ENCODE measurements at regions not wholly inside any gene's neighbourhood (a gene's known extent, or its start where the extent isn't known, plus 50 kb on each side); places are given as distances from the start of the nearest gene placed in this dataset.

DNA sequence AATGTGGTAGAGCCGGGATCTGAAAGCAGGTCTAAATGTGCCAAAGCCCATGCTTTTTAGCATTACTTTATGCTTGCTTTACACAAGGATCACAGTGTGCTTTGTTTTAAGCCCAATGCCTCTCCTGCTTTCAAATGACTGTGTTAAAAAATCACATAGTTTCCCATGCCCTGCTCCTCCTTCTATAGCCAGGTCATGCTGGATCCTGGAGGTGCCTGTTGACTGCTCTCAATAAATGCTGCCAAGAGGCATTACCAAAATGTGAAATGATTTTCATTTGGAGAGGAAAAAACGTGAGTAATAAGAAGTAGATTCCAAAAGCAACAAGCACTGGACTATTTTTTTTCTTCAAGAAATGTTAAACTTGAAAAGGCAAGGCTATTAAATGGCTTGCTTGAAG, 420.7 kb upstream of the USP24 start:
- CTCF ChIA-PET, result no interaction called here
- TF ChIP-seq, protein P1, sequence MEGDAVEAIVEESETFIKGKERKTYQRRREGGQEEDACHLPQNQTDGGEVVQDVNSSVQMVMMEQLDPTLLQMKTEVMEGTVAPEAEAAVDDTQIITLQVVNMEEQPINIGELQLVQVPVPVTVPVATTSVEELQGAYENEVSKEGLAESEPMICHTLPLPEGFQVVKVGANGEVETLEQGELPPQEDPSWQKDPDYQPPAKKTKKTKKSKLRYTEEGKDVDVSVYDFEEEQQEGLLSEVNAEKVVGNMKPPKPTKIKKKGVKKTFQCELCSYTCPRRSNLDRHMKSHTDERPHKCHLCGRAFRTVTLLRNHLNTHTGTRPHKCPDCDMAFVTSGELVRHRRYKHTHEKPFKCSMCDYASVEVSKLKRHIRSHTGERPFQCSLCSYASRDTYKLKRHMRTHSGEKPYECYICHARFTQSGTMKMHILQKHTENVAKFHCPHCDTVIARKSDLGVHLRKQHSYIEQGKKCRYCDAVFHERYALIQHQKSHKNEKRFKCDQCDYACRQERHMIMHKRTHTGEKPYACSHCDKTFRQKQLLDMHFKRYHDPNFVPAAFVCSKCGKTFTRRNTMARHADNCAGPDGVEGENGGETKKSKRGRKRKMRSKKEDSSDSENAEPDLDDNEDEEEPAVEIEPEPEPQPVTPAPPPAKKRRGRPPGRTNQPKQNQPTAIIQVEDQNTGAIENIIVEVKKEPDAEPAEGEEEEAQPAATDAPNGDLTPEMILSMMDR (conservative IDR thresholded peaks at IDR 0.05; ENCODE audit: low read depth), result no peak
- no peak overlapping the region for H3K27ac ChIP-seq
- DNase-seq (ENCODE audit: low spot score), result no peak
- POLR2A ChIA-PET (ENCODE audit: low non-redundant PET), result no interaction called here

DNA sequence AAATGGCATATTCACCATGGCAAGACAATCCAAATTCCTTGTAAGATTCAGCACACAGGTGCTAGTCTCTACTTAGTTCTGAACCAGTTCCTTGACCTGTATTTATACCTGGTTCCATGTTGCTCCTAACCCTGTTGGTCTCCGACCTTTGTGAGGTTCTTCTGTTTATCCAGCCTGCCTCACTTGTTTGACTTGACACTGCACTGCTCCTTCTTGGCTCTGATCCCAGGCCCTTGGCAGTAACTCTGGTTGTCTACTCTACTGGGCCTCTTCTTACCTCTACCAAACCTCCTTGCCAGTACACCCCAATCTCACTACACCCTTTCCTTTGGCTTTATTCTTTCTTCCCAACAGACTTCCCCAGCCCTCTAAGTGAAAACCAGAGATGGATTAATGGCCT, 419.4 kb upstream of the USP24 start:
- ChIA-PET POLR2A (ENCODE audit: low non-redundant PET) (no interaction called here), CTCF (no interaction called here)
- no peak for DNase-seq (ENCODE audit: low spot score)
- TF ChIP-seq, protein P1 (conservative IDR thresholded peaks at IDR 0.05; ENCODE audit: low read depth), result no peak
- H3K27ac ChIP-seq, result no peak overlapping the region

DNA sequence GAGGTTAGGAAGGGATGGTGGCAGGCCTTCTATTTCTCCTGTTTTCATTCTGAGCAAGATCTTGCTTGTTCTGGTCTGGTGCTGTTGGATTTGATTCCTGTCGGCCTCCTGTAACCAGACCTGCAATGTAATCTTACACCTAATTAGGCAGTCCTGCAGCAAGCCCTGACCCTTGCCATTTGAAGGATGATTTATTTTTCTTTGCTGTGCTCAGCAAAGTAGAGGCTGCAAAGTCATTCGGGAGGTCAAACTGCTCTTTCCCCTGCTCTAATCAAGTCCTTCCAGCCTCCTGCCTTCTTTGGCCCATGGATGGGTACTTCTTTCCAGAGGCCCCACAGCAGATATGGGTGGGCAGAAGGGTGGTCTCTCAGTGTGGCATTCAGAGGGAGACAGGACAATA, 417.7 kb upstream of the USP24 start:
- peak overlapping the region; percentile 82 for H3K27ac ChIP-seq
- ChIA-PET CTCF (no interaction called here), POLR2A (ENCODE audit: low non-redundant PET) (no interaction called here)
- DNase-seq (ENCODE audit: low spot score), result no peak
- TF ChIP-seq, protein P1 (conservative IDR thresholded peaks at IDR 0.05; ENCODE audit: low read depth), result no peak

DNA sequence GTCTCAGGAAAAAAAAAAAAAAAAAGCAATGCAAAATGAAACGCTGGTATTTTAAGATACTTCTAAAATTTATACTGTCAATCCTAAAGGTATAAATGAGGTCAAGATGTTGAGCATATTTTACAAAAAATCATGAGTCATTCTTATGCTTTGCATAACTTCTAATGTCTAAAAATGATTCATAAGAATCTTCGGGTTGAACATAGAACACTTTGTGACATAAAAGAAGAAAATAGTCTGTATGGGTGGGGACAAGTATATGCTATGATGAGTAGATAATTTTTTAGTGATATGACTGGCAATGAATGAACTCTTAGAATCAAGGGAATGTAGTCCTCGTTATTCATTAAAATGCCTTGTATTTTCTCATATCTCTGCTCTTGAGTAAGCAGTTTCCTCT, 416.9 kb upstream of the USP24 start:
- CTCF ChIA-PET, result no interaction called here
- TF ChIP-seq, protein P1 (conservative IDR thresholded peaks at IDR 0.05; ENCODE audit: low read depth), result no peak
- peak; percentile 49 for DNase-seq (ENCODE audit: low spot score)
- peak overlapping the region; percentile 91 for H3K27ac ChIP-seq
- POLR2A ChIA-PET (ENCODE audit: low non-redundant PET), result no interaction called here

DNA sequence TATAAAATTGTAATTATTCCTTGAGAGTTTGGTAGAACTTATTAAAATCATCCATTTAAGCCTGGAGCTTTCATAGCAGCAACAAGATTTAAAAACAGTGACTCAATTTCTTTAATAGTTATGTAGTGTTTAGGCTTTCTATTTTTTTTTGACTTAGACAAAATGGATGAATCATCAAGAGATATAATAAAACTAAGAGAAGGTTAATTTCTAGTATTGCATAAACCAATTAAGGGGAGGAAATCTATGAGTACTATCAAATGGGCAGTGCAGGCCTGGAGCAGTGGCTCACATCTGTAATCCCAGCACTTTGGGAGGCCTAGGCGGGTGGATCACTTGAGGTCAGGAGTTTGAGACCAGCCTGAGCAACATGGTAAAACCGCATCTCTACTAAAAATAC, 416.3 kb upstream of the USP24 start:
- TF ChIP-seq, protein P1 (conservative IDR thresholded peaks at IDR 0.05; ENCODE audit: low read depth), result no peak
- ChIA-PET POLR2A (ENCODE audit: low non-redundant PET) (no interaction called here), CTCF (interaction anchor here (0.7 kb wide), 2 partner anchors 328 to 556 kb away, joined by 3 to 4 read pairs; no protein-coding TSS in a partner anchor)
- peak overlapping the region; percentile 91 for H3K27ac ChIP-seq
- no peak for DNase-seq (ENCODE audit: low spot score)

DNA sequence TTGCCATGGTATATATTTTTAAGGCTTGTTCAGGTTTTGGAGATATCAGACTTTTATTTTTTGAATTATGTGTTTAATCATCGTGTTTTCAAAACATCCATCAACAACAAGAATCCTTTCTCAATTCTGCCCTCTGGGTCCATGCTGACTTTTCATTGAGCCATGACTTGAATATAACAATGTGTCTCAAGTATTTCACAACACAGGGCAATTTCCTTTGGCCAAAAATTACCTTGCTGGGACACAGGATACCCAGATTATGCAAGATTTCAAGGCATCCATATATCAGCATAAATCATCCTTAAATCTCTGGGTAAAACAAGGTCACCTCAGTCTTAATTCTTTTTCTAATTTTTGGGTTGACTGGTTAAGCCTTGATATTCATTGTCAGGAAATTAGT, 411.2 kb upstream of the USP24 start:
- CTCF ChIA-PET, result no interaction called here
- TF ChIP-seq, protein P1 (conservative IDR thresholded peaks at IDR 0.05; ENCODE audit: low read depth), result no peak
- no peak overlapping the region for H3K27ac ChIP-seq
- DNase-seq (ENCODE audit: low spot score), result no peak
- POLR2A ChIA-PET (ENCODE audit: low non-redundant PET), result no interaction called here

DNA sequence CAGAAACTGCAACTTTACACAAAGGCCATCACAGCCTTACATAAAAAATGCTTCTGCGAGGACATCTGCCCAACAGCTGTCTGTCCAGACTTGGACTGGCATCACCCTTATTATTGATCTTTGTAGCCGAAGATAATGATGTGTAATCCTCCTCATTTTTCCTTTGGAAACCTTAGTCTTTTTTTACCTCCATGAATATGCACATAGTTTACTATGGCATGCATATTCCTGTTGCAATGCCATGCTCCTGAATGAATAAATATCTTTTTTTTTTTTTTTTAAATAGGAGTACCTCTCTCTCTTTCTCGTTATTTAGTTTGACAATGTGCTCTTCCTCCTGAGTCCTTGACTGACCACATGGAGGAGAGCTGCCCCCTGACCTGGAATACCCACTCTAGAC, 409.6 kb upstream of the USP24 start:
- no peak for DNase-seq (ENCODE audit: low spot score)

More for the DNA sequence above, 409.6 kb upstream of the USP24 start:
- TF ChIP-seq, protein P1 (conservative IDR thresholded peaks at IDR 0.05; ENCODE audit: low read depth), result no peak
- CTCF ChIA-PET, result no interaction called here
- POLR2A ChIA-PET (ENCODE audit: low non-redundant PET), result no interaction called here
- H3K27ac ChIP-seq, result no peak overlapping the region

All from RWPE1 (cell line).